ENCODE measurements at regions not wholly inside any gene's neighbourhood (a gene's known extent, or its start where the extent isn't known, plus 50 kb on each side); places are given as distances from the start of the nearest gene placed in this dataset.

DNA sequence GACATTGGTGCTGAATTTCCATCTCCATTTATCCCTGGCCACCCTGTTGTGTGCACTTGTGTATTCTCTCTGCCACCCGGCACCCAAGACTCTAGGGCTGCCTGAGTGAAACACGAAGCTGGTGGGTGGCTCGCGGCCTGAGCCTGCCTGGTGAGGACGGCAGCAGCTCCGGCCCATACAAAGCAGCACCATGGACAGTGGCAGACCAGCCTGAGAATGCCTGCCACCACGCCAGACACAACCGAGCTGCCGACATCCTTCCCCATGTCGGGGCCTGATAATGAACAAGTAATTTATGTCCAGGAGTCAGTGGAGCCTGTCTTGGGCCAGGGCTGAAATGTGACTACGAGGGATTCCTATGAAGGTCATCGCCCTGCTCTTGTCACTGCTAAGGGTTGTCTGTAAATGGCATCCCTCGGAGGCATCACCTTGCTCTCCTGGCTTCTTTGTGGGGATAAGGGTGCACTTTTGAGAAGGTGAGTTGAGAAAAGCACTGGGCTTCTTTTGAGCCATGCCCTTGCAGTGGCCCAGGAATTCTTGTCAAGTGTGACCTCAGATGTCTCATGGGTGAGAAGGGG, 175.7 kb downstream of the MELK start (continued):
- TF ChIP-seq NFKBIZ (CRISPR knock-in tag; IDR thresholded peaks at IDR 0.05) = no peak
- TF ChIP-seq, protein P1, sequence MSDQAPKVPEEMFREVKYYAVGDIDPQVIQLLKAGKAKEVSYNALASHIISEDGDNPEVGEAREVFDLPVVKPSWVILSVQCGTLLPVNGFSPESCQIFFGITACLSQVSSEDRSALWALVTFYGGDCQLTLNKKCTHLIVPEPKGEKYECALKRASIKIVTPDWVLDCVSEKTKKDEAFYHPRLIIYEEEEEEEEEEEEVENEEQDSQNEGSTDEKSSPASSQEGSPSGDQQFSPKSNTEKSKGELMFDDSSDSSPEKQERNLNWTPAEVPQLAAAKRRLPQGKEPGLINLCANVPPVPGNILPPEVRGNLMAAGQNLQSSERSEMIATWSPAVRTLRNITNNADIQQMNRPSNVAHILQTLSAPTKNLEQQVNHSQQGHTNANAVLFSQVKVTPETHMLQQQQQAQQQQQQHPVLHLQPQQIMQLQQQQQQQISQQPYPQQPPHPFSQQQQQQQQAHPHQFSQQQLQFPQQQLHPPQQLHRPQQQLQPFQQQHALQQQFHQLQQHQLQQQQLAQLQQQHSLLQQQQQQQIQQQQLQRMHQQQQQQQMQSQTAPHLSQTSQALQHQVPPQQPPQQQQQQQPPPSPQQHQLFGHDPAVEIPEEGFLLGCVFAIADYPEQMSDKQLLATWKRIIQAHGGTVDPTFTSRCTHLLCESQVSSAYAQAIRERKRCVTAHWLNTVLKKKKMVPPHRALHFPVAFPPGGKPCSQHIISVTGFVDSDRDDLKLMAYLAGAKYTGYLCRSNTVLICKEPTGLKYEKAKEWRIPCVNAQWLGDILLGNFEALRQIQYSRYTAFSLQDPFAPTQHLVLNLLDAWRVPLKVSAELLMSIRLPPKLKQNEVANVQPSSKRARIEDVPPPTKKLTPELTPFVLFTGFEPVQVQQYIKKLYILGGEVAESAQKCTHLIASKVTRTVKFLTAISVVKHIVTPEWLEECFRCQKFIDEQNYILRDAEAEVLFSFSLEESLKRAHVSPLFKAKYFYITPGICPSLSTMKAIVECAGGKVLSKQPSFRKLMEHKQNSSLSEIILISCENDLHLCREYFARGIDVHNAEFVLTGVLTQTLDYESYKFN (CRISPR knock-in tag; conservative IDR thresholded peaks at IDR 0.05) = no peak
- no peak for TF ChIP-seq CREB1 (IDR thresholded peaks at IDR 0.05)
- no peak for TF ChIP-seq CREB1 (CRISPR knock-in tag; IDR thresholded peaks at IDR 0.05)
- TF ChIP-seq, protein P2, sequence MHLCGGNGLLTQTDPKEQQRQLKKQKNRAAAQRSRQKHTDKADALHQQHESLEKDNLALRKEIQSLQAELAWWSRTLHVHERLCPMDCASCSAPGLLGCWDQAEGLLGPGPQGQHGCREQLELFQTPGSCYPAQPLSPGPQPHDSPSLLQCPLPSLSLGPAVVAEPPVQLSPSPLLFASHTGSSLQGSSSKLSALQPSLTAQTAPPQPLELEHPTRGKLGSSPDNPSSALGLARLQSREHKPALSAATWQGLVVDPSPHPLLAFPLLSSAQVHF (CRISPR knock-in tag; IDR thresholded peaks at IDR 0.05) = no peak
- TF ChIP-seq, protein P3, sequence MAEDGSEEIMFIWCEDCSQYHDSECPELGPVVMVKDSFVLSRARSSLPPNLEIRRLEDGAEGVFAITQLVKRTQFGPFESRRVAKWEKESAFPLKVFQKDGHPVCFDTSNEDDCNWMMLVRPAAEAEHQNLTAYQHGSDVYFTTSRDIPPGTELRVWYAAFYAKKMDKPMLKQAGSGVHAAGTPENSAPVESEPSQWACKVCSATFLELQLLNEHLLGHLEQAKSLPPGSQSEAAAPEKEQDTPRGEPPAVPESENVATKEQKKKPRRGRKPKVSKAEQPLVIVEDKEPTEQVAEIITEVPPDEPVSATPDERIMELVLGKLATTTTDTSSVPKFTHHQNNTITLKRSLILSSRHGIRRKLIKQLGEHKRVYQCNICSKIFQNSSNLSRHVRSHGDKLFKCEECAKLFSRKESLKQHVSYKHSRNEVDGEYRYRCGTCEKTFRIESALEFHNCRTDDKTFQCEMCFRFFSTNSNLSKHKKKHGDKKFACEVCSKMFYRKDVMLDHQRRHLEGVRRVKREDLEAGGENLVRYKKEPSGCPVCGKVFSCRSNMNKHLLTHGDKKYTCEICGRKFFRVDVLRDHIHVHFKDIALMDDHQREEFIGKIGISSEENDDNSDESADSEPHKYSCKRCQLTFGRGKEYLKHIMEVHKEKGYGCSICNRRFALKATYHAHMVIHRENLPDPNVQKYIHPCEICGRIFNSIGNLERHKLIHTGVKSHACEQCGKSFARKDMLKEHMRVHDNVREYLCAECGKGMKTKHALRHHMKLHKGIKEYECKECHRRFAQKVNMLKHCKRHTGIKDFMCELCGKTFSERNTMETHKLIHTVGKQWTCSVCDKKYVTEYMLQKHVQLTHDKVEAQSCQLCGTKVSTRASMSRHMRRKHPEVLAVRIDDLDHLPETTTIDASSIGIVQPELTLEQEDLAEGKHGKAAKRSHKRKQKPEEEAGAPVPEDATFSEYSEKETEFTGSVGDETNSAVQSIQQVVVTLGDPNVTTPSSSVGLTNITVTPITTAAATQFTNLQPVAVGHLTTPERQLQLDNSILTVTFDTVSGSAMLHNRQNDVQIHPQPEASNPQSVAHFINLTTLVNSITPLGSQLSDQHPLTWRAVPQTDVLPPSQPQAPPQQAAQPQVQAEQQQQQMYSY (CRISPR knock-in tag; IDR thresholded peaks at IDR 0.05) = no peak
- no peak for TF ChIP-seq NR2F6 (IDR thresholded peaks at IDR 0.05)
- no peak for TF ChIP-seq NR2F6 (CRISPR knock-in tag; IDR thresholded peaks at IDR 0.05)
- TF ChIP-seq, protein P4, sequence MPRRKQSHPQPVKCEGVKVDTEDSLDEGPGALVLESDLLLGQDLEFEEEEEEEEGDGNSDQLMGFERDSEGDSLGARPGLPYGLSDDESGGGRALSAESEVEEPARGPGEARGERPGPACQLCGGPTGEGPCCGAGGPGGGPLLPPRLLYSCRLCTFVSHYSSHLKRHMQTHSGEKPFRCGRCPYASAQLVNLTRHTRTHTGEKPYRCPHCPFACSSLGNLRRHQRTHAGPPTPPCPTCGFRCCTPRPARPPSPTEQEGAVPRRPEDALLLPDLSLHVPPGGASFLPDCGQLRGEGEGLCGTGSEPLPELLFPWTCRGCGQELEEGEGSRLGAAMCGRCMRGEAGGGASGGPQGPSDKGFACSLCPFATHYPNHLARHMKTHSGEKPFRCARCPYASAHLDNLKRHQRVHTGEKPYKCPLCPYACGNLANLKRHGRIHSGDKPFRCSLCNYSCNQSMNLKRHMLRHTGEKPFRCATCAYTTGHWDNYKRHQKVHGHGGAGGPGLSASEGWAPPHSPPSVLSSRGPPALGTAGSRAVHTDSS (CRISPR knock-in tag; conservative IDR thresholded peaks at IDR 0.05) = no peak
- TF ChIP-seq, protein P5, sequence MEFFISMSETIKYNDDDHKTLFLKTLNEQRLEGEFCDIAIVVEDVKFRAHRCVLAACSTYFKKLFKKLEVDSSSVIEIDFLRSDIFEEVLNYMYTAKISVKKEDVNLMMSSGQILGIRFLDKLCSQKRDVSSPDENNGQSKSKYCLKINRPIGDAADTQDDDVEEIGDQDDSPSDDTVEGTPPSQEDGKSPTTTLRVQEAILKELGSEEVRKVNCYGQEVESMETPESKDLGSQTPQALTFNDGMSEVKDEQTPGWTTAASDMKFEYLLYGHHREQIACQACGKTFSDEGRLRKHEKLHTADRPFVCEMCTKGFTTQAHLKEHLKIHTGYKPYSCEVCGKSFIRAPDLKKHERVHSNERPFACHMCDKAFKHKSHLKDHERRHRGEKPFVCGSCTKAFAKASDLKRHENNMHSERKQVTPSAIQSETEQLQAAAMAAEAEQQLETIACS (CRISPR knock-in tag; IDR thresholded peaks at IDR 0.05) = no peak
- TF ChIP-seq ZNF451 (CRISPR knock-in tag; IDR thresholded peaks at IDR 0.05) = no peak
- TF ChIP-seq JDP2 (CRISPR knock-in tag; IDR thresholded peaks at IDR 0.05; ENCODE audit: borderline replicate concordance) = no peak; the same call in 1 of the 2 replicates
- TF ChIP-seq RFX1 (IDR thresholded peaks at IDR 0.05) = no peak
- TF ChIP-seq, protein P6, sequence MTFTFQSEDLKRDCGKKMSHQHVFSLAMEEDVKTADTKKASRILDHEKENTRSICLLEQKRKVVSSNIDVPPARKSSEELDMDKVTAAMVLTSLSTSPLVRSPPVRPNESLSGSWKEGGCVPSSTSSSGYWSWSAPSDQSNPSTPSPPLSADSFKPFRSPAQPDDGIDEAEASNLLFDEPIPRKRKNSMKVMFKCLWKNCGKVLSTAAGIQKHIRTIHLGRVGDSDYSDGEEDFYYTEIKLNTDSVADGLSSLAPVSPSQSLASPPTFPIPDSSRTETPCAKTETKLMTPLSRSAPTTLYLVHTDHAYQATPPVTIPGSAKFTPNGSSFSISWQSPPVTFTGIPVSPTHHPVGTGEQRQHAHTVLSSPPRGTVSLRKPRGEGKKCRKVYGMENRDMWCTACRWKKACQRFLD (CRISPR knock-in tag; IDR thresholded peaks at IDR 0.05; ENCODE audit: borderline replicate concordance) = no peak
- TF ChIP-seq, protein P7, sequence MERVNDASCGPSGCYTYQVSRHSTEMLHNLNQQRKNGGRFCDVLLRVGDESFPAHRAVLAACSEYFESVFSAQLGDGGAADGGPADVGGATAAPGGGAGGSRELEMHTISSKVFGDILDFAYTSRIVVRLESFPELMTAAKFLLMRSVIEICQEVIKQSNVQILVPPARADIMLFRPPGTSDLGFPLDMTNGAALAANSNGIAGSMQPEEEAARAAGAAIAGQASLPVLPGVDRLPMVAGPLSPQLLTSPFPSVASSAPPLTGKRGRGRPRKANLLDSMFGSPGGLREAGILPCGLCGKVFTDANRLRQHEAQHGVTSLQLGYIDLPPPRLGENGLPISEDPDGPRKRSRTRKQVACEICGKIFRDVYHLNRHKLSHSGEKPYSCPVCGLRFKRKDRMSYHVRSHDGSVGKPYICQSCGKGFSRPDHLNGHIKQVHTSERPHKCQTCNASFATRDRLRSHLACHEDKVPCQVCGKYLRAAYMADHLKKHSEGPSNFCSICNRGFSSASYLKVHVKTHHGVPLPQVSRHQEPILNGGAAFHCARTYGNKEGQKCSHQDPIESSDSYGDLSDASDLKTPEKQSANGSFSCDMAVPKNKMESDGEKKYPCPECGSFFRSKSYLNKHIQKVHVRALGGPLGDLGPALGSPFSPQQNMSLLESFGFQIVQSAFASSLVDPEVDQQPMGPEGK (CRISPR knock-in tag; IDR thresholded peaks at IDR 0.05) = 0 out of 2 replicates have a peak, but pooled peaks have one; percentile 19
- TF ChIP-seq HIVEP1 (CRISPR knock-in tag; IDR thresholded peaks at IDR 0.05) = no peak
- no peak for TF ChIP-seq NCOA5 (CRISPR knock-in tag; IDR thresholded peaks at IDR 0.05)
